ENCODE measurements at regions not wholly inside any gene's neighbourhood (a gene's known extent, or its start where the extent isn't known, plus 50 kb on each side); places are given as distances from the start of the nearest gene placed in this dataset.

GRCh38 chr4:136281889-136282288, 1250.4 kb downstream of the PCDH18 start:
- no peak for TF ChIP-seq CTCF (IDR thresholded peaks at IDR 0.05; ENCODE audit: insufficient read depth, low read length)
- no peak for DNase-seq (ENCODE audit: low read depth)
- H3K4me3 ChIP-seq (ENCODE audit: low read depth, low read length), result no peak overlapping the region

DNA sequence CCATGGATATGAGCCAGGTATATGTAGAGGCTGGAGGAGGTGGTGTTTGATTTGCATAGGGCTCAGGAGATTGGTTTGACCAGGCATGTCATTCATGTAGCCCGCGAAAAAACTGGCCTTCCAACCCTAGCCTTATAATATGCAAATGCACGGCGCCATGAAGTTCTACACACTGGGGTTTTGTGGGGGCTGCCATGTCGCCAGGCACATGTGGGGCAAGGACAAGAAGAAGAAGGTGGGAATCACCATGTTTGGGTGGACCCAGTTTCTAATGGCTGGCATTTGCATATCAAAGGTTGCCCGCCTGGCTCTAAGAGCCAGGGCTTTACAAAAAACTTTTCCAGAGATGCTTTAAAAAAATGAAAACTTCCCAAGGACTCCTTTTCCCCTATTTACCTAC, 1251.0 kb downstream of the PCDH18 start:
- no peak for DNase-seq (ENCODE audit: low read depth)
- no peak for TF ChIP-seq CTCF (IDR thresholded peaks at IDR 0.05; ENCODE audit: insufficient read depth, low read length)
- no peak overlapping the region for H3K4me3 ChIP-seq (ENCODE audit: low read depth, low read length)

DNA sequence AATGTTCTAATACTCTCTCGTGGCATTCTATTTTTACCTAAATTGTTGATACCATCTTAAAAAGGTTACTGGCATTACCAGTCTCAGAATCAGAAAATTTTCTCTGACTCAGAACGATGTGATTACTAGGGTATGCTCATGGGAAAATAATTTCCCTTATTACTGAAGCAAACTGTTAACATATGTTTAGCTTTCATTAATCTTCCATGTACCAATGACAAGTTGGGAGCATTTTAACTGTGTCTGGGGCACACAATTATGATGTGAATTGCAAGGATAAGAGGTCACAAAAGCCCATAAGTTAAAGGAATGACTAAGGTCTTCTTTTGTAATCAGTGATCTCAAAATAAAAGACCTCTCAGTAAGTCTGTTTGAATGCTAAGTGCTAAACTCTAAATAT, 1254.6 kb downstream of the PCDH18 start:
- no peak for DNase-seq (ENCODE audit: low read depth)
- no peak overlapping the region for H3K4me3 ChIP-seq (ENCODE audit: low read depth, low read length)
- no peak for TF ChIP-seq CTCF (IDR thresholded peaks at IDR 0.05; ENCODE audit: insufficient read depth, low read length)

- no peak for DNase-seq (ENCODE audit: low read depth)
- TF ChIP-seq CTCF (IDR thresholded peaks at IDR 0.05; ENCODE audit: insufficient read depth, low read length), result no peak
- H3K4me3 ChIP-seq (ENCODE audit: low read depth, low read length), result no peak overlapping the region
Observed at GRCh38 chr4:136246876-136247275, 1285.4 kb downstream of the PCDH18 start.

DNA sequence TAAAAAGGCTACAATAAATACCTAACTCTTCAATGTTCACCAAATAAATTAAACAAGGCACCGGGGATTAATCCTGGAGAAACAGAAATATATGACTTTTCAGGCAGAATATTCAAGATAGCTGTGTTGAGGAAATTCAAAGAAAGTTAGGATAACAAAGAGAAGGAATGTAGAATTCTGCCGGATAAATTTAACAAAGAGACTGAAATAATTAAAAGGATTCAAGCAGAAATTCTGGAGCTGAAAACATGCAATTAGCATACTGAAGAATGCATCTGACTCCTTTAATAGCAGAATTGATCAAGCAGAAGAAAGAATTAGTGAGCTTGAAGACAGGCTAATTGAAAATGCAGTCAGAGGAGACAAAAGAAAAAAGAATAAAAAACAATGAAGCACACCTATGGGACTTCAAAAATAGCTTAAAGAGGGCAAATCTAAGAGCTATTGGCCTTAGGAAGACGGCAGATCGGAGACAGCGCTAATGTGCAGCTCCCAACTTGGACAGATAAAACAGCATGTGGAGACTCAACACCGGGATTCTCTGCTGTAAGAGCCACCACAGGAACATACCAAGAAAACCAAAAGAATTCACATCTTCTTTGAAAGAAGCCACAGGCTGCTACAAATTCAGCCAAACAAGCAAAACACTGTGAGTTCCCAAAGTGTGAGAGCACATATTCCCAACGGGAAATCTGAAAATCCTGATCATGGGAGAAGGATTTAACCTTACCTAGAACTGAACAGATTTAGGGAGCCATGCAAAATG, 1290.9 kb downstream of the PCDH18 start:
- no peak for DNase-seq (ENCODE audit: low read depth)
- H3K4me3 ChIP-seq (ENCODE audit: low read depth, low read length), result no peak overlapping the region
- no peak for TF ChIP-seq CTCF (IDR thresholded peaks at IDR 0.05; ENCODE audit: insufficient read depth, low read length)

DNA sequence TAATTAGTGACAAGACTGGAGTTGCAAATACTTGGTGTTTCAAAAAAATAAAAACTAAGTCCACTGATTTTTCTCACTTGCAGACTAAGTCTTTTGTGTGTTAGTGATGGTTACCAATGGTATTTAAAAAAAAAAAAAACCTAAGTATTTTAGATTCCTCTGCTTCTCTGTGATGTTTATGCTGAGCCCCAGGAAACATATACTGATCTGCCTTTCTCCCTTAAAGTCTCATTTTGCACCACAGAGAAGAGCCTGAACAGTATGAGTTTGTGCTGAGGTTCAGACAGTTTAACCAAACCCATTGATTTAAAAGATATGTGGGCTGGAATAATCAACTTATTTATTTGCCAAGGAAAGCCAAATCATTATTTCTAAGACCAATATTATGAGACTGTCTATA, 1305.0 kb downstream of the PCDH18 start:
- no peak for TF ChIP-seq CTCF (IDR thresholded peaks at IDR 0.05; ENCODE audit: insufficient read depth, low read length)
- H3K4me3 ChIP-seq (ENCODE audit: low read depth, low read length), result no peak overlapping the region
- DNase-seq (ENCODE audit: low read depth), result no peak

All from fibroblast of the aortic adventitia (primary cell).